ENCODE measurements at regions not wholly inside any gene's neighbourhood (a gene's known extent, or its start where the extent isn't known, plus 50 kb on each side); places are given as distances from the start of the nearest gene placed in this dataset.

DNA sequence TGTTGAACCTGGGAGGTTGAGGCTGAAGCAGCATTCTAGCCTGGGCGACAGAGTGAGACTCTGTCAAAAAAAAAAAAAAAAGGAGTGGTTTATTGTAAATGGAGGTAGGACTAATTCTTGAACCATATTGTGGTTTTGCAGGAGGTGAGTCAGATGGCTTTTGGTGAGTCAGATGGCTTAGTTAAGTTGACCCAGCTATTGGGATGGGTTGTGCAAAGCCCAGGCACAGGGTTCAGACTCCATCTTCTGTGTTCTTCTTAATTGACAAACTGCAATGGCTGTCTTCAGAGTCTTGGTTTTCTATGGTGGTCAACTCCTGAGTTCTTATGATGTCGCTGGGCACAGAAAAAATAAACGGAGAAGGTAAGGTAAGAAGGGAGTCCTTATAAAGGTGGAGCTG lies 182.7 kb downstream of the ADAMTS15 start:
- no peaks in the 10 kb centered on the region for H3K9me3 Mint-ChIP-seq (ENCODE audit: unreplicated experiment)
- DNase-seq (ENCODE audit: low spot score) = no peak
- H3K36me3 Mint-ChIP-seq (ENCODE audit: low read depth, unreplicated experiment) = no peaks in the 10 kb centered on the region
- H3K27me3 Mint-ChIP-seq (ENCODE audit: unreplicated experiment) = peaks cover 1% of the 10 kb centered on the region
- H3K4me1 Mint-ChIP-seq (ENCODE audit: unreplicated experiment) = peaks cover 12% of the 10 kb centered on the region
- H3K4me3 Mint-ChIP-seq (ENCODE audit: unreplicated experiment) = no peak overlapping the region
- H3K27ac Mint-ChIP-seq (ENCODE audit: unreplicated experiment) = no peak overlapping the region
- TF ChIP-seq, protein P1, sequence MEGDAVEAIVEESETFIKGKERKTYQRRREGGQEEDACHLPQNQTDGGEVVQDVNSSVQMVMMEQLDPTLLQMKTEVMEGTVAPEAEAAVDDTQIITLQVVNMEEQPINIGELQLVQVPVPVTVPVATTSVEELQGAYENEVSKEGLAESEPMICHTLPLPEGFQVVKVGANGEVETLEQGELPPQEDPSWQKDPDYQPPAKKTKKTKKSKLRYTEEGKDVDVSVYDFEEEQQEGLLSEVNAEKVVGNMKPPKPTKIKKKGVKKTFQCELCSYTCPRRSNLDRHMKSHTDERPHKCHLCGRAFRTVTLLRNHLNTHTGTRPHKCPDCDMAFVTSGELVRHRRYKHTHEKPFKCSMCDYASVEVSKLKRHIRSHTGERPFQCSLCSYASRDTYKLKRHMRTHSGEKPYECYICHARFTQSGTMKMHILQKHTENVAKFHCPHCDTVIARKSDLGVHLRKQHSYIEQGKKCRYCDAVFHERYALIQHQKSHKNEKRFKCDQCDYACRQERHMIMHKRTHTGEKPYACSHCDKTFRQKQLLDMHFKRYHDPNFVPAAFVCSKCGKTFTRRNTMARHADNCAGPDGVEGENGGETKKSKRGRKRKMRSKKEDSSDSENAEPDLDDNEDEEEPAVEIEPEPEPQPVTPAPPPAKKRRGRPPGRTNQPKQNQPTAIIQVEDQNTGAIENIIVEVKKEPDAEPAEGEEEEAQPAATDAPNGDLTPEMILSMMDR (IDR thresholded peaks at IDR 0.05; ENCODE audit: unreplicated experiment) = no peak

GRCh38 chr11:130633466-130633865 lies 185.0 kb downstream of the ADAMTS15 start:
- no peak for DNase-seq (ENCODE audit: low spot score)
- TF ChIP-seq, protein P1 (IDR thresholded peaks at IDR 0.05; ENCODE audit: unreplicated experiment) = no peak
- Mint-ChIP-seq H3K4me1 (ENCODE audit: unreplicated experiment) (peaks cover 11% of the 10 kb centered on the region), H3K27me3 (ENCODE audit: unreplicated experiment) (peaks cover 4% of the 10 kb centered on the region), H3K9me3 (ENCODE audit: unreplicated experiment) (no peaks in the 10 kb centered on the region), H3K36me3 (ENCODE audit: low read depth, unreplicated experiment) (no peaks in the 10 kb centered on the region), H3K27ac (ENCODE audit: unreplicated experiment) (no peak overlapping the region), H3K4me3 (ENCODE audit: unreplicated experiment) (no peak overlapping the region)

GRCh38 chr11:130634186-130634585 lies 185.7 kb downstream of the ADAMTS15 start:
- Mint-ChIP-seq H3K9me3 (ENCODE audit: unreplicated experiment) (no peaks in the 10 kb centered on the region), H3K4me1 (ENCODE audit: unreplicated experiment) (peaks cover 6% of the 10 kb centered on the region), H3K36me3 (ENCODE audit: low read depth, unreplicated experiment) (no peaks in the 10 kb centered on the region)

GRCh38 chr11:130634961-130635473 lies 186.6 kb downstream of the ADAMTS15 start:
- no peaks in the 10 kb centered on the region for H3K36me3 Mint-ChIP-seq (ENCODE audit: low read depth, unreplicated experiment)
- no peak overlapping the region for H3K27ac Mint-ChIP-seq (ENCODE audit: unreplicated experiment)
- TF ChIP-seq, protein P1 (IDR thresholded peaks at IDR 0.05; ENCODE audit: unreplicated experiment) = no peak
- H3K27me3 Mint-ChIP-seq (ENCODE audit: unreplicated experiment) = peaks cover 6% of the 10 kb centered on the region
- no peak for DNase-seq (ENCODE audit: low spot score)
- no peak overlapping the region for H3K4me3 Mint-ChIP-seq (ENCODE audit: unreplicated experiment)
- no peaks in the 10 kb centered on the region for H3K9me3 Mint-ChIP-seq (ENCODE audit: unreplicated experiment)
- H3K4me1 Mint-ChIP-seq (ENCODE audit: unreplicated experiment) = peaks cover 6% of the 10 kb centered on the region

More at GRCh38 chr11:130634186-130634585, 185.7 kb downstream of the ADAMTS15 start:
- Mint-ChIP-seq H3K4me3 (ENCODE audit: unreplicated experiment) (no peak overlapping the region), H3K27ac (ENCODE audit: unreplicated experiment) (no peak overlapping the region), H3K27me3 (ENCODE audit: unreplicated experiment) (peaks cover 4% of the 10 kb centered on the region)
- no peak for DNase-seq (ENCODE audit: low spot score)
- TF ChIP-seq, protein P1 (IDR thresholded peaks at IDR 0.05; ENCODE audit: unreplicated experiment) = no peak

GRCh38 chr11:130635937-130636630 lies 187.6 kb downstream of the ADAMTS15 start:
- Mint-ChIP-seq H3K9me3 (ENCODE audit: unreplicated experiment) (no peaks in the 10 kb centered on the region), H3K4me3 (ENCODE audit: unreplicated experiment) (no peak overlapping the region), H3K27me3 (ENCODE audit: unreplicated experiment) (peaks cover 6% of the 10 kb centered on the region), H3K27ac (ENCODE audit: unreplicated experiment) (no peak overlapping the region), H3K4me1 (ENCODE audit: unreplicated experiment) (peaks cover 6% of the 10 kb centered on the region), H3K36me3 (ENCODE audit: low read depth, unreplicated experiment) (no peaks in the 10 kb centered on the region)
- TF ChIP-seq, protein P1 (IDR thresholded peaks at IDR 0.05; ENCODE audit: unreplicated experiment) = no peak
- no peak for DNase-seq (ENCODE audit: low spot score)
